DMS114 treated with DMSO at 0.1 percent for 48 hours (cell line): ENCODE measurements at regions not wholly inside any gene's neighbourhood (a gene's known extent, or its start where the extent isn't known, plus 50 kb on each side); places are given as distances from the start of the nearest gene placed in this dataset.

Experiments used
- DNase-seq: peaks from one replicate; lab custom pipeline; 2025; ENCODE audit not compliant: unreplicated experiment; lab: John Stamatoyannopoulos, UW

- DNase-seq: no peak
These were observed 251.7 kb upstream of the NOVA1 start for GRCh38 chr14:26849514-26849913.

- DNase-seq: no peak
These were observed 254.0 kb upstream of the NOVA1 start for GRCh38 chr14:26851793-26852192.

GRCh38 chr14:26855077-26855753 is 257.4 kb upstream of the NOVA1 start:
- DNase-seq: no peak

- no peak for DNase-seq
These were observed 259.2 kb upstream of the NOVA1 start for GRCh38 chr14:26856876-26857518.

GRCh38 chr14:26859483-26859882 is 261.6 kb upstream of the NOVA1 start:
- DNase-seq: no peak

GRCh38 chr14:26860111-26860510 is 262.3 kb upstream of the NOVA1 start:
- DNase-seq: no peak

GRCh38 chr14:26863736-26864135 is 265.9 kb upstream of the NOVA1 start:
- no peak for DNase-seq

GRCh38 chr14:26866721-26867120 is 268.9 kb upstream of the NOVA1 start:
- DNase-seq: no peak

GRCh38 chr14:26867171-26867757 is 269.4 kb upstream of the NOVA1 start:
- no peak for DNase-seq

GRCh38 chr14:26870096-26870495 is 272.3 kb upstream of the NOVA1 start:
- no peak for DNase-seq

GRCh38 chr14:26870722-26871617 is 273.1 kb upstream of the NOVA1 start:
- no peak for DNase-seq

- DNase-seq: no peak
These were observed 274.9 kb upstream of the NOVA1 start for GRCh38 chr14:26872515-26873361.

GRCh38 chr14:26873362-26873960 is 275.6 kb upstream of the NOVA1 start:
- no peak for DNase-seq

GRCh38 chr14:26887847-26888246 is 290.0 kb upstream of the NOVA1 start:
- no peak for DNase-seq

GRCh38 chr14:26888592-26888991 is 290.8 kb upstream of the NOVA1 start:
- DNase-seq: no peak

- no peak for DNase-seq
These were observed 298.6 kb upstream of the NOVA1 start for GRCh38 chr14:26896447-26896846.

GRCh38 chr14:26897196-26897595 is 299.4 kb upstream of the NOVA1 start:
- DNase-seq: no peak

- no peak for DNase-seq
These were observed 307.4 kb upstream of the NOVA1 start for GRCh38 chr14:26905229-26905628.

- DNase-seq: no peak
These were observed 316.0 kb upstream of the NOVA1 start for GRCh38 chr14:26913786-26914185.

- DNase-seq: no peak
These were observed 319.3 kb upstream of the NOVA1 start for GRCh38 chr14:26917086-26917485.
